ENCODE measurements at regions not wholly inside any gene's neighbourhood (a gene's known extent, or its start where the extent isn't known, plus 50 kb on each side); places are given as distances from the start of the nearest gene placed in this dataset.

DNA sequence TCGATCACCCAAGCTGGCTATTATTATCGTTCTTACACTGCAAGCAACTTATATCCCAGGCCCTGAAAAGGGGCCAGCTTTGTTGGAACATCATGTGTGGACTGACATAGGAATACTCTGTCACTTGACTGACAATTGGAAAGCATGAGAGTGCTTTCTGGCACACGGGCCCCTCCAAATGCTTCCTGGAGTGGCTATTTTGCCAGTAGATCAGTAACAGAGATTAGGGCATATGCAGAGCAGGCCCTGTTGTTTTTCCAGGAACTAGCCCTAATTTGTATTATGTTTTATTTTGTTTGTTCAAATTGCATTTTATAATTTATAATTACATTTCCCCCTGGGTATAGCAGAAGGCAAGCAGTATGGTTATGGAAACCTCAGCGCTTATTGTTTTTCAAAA is 170.1 kb upstream of the FRMD6 start:
- DNase-seq, result no peak

DNA sequence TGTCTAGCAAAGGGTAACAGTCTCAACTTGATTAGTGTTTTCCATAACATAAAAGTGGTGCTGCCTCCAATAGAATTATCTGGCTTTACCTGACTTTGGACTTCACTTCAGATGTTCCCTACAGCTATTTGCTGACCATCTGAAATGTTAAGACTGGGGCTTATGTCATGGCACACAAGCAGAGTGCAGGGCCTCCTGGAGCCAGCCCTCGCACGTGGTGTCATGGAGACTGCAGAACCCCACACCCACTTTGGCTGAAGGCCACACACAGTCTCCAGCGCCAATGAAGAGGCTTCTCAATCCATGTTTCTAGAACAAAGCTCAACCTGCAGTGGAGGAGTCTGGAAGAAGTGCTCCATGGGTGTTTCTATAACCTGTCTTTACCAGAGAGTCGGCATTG is 169.6 kb upstream of the FRMD6 start:
- DNase-seq, result no peak

DNA sequence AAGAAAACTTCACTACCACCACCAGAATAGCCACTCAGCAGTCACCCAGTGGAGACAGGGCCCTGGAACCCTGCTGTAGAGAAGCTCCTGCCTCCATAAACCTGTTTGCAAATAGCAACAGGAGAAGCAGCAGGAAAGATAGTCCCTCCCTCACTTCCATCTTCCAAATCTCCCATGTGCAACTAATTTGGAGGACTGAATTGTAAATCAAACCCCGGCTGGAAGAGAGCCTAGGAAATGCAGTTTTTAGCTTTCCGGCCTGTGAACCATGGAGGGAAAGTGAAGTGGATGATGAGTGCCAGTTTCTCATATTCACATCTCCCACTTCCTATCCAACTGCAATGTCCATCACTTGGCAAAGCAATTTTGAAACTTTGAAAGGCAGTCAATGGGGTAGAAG is 167.2 kb upstream of the FRMD6 start:
- DNase-seq, result no peak

DNA sequence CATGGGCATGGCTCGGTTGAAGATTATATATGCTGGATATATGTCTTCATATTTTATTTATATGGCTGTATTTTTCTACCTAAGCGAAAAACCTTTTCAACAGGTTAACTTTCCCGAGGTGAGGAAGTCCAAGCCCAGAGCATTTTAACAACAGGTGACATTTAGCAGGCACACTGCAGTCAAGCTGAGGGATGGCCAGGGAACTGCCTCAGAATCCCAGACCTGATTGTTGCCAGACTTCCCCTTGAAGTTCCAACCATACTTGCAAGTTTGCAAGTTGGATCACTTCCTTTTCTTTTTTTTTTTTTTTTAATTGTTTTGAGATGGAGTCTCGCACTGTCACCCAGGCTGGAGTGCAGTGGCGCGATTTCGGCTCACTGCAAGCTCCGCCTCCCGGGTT is 166.0 kb upstream of the FRMD6 start:
- DNase-seq, result no peak

DNA sequence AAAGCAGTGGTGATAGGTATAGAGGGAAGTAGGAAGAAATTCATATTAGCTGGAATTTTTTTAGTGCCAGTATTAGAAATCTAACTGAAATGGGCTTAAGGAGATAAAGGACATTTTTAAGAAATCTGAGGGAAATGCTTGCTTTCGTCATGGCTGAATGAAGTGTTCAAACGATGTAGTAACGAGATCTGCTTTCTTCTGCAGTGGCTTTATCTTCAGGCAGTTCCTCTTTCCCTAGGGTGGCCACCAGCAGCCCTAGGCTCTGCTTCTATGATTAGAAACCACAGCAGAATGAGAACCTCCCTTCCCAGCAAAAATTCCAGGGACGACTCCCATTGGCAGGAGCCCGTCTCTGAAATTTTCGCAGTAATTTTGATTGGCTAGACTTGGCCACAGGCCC is 163.9 kb upstream of the FRMD6 start:
- no peak for DNase-seq

DNA sequence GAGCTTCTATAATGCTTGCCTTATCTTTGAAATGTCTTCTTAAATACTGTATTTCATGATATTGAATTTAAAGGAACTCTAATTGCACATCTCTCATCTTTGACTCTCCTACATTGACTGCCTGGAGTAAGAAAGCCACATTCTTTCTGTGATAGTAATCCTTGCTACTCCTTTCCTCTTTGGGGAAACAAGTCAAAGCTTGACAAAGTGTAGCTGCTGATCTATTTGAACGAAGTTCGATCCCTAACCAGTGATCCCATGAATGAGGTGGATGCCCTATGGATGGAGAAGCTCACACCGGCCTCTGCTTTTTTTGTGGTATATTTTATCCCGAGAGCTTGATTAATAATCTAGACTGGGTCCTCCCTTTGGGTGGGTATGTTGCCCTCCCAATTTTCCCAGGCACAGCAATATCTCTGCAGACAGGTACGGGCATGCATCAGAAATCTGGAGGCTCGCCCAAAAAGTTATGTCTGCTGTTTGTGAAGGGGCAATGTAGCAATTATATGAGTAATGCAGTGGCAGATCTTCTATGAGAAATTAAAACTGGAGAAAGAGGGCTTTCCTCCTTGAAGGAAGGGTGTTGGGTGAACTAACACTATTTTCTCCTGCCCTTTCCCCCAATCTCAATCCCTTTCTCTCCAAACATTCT is 163.0 kb upstream of the FRMD6 start:
- no peak for DNase-seq

DNA sequence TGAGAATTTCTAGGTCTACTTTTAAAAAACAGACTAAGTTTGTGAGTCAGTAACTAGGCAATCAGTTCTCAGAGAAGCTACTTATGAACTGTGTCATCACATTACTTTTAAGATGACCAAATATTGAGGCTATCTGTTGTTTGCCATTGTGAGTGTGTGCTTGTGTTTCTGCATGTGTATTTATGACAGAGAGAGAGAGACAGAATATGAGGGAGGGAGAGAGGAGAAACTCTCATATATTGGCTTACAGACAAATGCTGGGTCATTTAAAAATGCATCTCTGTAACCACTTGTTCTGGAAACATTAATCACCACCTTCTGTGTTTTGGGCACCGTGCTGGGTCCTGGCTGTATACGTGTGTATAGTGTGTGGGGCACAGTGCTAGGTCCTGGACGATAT is 161.5 kb upstream of the FRMD6 start:
- no peak for DNase-seq

DNA sequence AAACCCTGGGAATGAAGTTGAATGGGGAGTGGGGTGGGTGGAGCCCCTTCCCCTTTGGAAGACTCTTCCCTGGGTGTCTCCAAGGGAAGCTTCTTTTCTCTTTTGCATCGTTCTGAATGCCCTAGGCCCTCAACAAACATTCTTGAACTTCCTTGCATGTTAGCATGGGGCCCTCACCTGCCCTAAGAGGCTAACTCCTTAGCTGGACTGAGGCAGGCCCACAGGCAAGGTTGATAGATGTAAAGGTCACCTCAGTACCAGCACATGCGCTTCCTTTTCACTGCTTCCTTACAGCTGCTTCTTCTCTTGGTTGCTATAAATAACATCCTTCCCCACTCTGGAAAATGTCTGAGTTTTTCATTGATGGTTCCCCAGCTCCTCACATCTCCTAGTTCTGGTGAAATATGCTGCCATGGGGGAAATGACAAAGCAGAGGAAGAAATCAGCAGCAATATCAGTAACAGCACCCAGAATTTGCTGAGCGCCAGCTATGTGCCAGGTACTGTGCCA is 160.6 kb upstream of the FRMD6 start:
- no peak for DNase-seq

DNA sequence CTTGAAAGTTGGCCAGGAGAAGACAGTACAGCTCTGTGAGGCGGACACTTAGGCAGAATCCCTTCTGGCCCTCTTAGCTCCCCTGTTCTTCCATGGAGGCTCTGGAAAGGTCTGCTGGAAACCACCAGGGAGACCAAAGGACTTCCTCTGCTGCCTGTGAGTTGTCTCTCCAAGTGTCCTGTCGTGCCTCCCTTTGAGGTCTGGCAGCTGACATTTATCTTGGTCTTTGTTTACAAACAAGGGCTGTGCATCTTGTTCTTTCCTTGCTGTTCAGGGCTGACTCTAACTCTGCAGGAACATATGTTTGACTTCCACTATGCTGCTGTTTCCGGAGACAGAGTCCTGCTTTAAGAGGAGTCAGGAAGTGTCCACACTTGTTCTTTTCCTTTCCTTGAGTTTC is 159.9 kb upstream of the FRMD6 start:
- no peak for DNase-seq

DNA sequence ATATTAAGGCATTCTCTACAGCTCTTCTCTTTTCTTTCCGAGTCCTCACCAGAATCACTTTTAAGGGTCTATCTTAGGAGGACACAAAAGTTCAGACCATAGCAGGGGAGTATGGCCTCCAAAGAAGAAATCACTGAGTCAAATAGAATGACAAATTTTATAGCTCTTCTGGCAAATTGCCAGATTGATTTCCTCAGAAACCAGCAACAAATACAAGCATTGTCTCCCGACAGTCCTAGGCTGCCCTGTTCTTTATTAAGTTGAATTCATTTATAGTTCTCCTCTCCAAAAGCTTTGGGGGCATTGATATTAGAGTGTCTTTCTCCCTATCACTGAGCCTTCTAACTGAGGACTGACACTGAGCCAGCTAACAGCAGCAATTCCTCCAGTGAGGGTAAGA is 156.4 kb upstream of the FRMD6 start:
- no peak for DNase-seq

DNA sequence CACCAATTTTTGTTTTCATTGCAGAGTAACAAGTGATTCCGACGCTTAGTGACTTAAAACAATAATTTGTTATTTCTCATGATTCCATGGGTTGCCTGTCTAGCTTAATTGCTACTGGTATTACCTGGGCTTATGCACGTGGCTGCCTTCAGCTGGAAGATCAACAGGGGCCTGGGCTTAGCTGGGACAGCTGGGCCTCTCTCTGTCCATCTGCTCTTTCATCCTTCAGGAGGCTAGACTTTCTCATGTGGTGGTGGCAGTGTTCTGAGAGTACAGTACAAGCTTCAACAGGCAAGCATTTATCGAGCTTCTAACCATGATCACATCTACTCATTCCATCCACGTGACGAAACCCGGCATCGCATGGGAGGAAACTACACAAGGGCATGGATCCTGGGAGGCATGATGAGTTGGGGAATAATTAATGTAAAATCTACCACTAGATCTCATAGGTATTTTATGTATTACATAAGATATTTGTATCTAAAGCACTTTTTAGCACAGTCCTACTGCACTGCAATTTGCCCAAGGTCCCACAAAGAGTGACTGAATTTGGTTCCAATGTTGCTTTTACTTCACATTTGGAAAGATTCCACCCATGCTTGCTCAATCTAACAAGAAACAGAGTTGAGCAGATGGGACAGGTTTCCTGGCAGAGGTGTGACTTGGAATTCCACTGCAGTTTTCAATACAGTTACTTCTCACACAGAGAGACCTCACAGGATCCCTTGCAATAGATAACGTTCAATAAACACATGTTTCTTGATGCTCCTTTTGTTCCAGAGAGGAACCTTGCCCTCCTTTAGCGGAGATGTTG is 153.1 kb upstream of the FRMD6 start:
- no peak for DNase-seq

DNA sequence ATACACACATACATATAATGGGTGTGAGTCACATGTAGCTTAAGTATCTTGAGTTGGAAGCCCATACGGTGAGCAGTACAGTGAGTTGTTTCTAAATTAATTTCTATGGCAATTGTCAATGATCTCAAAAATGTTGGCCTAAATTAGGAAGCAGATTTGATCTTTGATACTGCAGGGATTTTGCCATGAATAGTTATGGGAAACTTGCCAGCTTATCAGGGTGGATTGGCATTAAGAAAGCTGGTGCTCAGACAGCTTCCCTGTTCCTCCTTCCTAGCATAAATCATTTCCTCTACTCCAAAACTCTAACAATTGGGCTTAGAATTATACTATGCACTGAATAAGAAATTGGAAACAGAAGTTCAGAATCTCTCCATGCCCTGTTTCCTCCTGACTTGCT is 150.9 kb upstream of the FRMD6 start:
- DNase-seq, result no peak

DNA sequence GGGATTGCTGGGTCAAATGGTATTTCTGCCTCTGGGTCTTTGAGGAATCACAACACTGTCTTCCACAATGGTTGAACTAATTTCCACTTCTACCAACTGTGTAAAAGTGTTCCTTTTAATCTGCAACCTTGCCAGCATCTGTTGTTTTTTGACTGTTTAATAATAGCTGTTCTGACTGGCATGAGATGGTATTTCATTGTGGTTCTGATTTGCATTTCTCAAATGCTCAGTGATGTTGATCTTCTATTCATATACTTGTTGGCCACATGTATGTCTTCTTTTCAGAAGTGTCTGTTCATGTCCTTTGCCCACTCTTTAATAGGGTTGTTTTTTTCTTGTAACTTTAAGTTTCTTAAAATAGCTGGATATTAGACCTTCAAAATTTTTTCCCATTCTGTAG is 150.0 kb upstream of the FRMD6 start:
- DNase-seq, result no peak

DNA sequence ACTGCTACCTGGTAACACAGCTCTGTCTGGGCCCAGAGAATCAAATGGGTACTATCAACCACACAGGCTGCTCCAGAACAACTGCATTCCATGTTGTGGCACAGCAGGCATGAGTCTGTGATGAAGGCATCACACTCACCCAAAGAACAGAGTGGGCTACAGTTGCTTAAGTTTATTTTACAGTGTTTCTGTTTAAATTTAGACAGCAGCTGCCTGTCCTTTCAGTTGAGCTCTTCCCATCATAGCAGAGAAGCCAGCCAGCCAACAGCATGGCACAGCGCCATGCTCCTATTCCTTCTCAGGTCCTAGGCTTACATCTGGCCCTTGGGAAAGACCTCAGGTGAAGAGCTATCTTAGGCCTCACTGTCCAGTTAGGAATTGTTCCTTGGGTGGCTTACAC is 147.0 kb upstream of the FRMD6 start:
- DNase-seq, result no peak

DNA sequence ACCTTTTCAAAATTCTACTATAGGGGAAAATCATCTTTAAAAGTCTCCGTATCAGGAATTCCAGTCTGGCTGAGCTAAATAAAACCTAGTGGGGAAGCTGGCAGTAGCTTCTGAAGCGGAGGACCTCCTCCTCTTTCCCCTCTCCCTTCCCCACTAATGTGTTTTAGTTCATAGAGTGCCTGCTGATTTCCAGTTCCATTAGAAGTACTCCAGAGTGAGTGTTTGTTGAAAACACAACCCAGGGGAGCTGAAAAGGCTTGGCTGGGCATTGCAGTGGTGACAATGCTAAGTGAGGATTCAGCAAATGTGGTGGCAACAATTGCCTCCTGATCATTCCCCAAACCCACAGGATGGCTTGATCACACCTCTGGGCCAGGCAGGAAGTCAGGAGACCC is 144.2 kb upstream of the FRMD6 start:
- no peak for DNase-seq

DNA sequence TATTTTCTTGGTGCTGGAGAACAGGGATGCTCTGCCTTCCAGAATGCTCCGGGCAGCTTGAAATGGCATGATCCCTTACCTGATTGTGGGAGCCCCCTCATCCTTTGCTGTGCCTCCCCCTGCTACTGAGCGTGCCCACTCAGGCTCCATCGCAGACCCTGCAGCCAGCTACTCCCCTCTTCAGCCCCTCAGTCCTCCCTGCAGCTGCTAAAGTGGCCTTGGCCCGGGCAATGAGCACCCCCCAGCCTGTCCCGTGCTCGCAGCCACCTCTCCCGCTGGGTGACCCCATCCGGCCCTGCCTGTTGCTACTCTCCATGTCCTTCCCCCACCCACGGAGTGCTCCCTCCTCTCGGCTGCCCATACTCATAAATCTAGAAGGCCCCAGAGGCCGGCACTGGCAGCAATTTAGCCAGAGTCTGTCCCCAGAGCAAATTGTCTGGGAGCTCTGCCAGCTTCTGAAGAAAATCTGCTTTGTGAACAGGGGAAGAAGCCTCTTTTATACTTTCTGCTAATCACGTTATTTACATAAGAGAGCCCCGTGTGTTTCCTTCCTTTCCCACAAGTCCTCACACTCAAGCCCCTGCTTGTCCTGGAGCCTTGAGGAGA is 143.7 kb upstream of the FRMD6 start:
- DNase-seq, result no peak

DNA sequence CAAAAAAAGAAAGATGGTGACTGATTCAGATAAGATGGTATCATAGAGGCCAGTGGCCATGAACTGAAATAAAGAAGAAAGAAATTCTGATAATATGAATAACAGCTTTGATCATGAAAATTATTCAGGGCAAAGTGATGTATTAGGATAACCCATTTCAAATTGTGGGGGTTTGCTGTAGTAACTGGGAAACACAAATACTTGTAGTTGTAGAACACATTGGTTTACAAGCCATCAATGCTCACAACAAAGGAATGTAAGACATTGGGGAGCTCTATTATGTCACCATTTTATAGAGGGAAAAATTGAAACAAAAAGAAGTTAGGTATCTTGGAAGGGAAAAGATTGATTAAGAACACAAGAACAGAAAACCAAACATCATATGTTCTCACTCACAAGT is 140.4 kb upstream of the FRMD6 start:
- DNase-seq, result no peak

DNA sequence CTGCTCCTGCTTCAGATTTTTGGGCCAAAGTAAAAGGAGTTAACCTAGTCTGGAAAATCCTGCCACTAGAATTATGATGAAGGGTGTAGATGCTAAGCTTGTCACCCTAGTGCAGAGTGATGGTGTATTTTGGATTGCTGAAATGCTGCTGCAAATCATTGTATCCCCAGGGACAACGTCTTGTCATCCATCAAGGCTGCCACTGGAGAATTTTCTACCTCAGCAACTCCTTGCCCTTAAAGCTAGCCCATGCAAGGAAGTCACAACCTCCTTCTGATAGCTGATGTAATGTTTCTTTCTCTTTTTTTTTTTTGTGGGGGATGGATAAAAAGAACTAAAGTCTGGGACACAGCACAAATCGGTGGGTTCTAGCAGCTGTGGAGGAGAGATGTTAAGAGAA is 139.4 kb upstream of the FRMD6 start:
- DNase-seq, result no peak

DNA sequence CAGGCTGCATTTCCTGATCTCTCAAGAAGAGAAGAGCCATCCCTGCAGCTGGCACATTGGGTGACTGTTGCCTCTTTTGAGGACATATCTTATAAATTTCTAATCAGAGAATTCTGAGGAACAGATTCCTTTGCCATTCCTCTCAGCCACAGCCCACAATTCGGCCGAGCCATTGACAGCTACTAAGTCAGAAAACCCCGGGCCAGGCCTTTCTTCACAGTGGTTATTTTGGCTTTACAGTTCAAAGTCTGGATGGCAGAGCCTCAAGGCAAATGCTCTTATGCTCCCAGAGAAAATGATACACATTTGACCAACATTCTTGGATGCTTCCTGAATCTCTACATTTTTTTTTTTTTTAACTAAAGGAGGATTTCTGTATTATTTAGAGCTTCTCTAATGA is 138.4 kb upstream of the FRMD6 start:
- DNase-seq, result no peak

DNA sequence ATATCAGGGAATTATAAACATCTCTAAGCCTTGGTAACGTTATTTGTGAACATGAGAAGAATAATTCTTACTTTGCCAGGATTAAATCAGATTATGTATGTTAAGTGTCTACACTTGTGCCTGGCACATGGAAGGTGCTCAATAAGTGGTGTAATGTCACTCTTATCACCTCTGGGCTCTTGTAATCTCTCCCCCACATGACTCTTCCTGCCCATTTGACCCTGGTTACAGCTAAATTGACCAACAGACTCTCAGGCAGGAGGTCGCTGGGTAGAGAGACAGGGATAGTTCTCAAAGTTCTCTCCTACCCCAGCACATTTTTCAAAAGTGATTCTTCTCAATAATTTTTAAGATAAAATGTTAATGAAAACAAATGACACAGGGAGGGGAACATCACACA is 137.8 kb upstream of the FRMD6 start:
- no peak for DNase-seq

DNA sequence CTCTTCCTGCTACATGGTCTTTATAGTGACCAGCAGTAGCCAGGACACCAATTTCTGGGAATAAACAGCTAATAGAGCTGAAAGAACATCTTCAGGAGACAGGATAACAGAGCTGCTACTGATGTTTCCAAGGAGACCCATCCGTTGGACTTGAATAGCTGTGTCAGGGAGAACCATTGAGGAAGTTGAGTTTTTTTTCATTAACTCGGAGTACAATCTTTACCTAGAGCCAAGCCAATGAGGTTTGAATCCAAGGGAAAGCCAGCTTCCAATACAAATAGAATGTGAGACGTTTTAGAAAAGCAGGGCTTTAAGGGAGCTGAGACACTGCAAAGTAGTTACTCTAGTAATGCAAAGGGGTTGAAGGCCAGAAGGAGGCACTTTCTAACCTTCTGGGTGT is 136.1 kb upstream of the FRMD6 start:
- no peak for DNase-seq

DNA sequence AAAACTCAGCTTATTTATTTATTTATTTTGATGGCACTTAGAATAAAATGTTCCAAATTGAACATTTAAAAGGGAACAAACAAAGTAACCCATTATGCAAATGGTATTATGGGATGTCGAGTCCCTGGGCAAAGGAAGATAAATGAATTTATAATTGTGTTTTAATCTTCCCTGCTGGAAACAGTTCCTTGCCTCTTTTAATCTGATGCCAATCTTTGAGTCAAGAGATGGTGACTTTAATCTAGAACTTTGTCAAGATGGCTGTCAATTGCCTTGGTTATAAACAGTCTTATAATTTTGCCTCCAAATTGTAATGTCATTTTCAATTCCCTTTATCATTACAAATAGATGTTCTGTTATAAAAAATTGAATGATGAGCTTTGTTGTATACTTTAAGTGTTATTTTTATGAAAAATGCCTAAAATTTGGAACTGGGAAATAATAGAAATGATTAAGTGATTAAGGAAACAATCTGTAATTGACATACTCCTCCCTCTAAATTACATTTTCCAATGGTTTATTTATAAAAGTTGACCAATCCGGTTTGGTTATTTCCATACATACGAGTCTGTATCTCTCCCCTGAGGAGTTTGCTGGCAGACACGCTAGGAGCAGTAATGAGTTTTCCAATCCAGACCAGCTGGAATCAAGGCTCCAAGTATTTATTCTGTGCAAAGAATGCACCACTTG is 134.9 kb upstream of the FRMD6 start:
- DNase-seq, result no peak

DNA sequence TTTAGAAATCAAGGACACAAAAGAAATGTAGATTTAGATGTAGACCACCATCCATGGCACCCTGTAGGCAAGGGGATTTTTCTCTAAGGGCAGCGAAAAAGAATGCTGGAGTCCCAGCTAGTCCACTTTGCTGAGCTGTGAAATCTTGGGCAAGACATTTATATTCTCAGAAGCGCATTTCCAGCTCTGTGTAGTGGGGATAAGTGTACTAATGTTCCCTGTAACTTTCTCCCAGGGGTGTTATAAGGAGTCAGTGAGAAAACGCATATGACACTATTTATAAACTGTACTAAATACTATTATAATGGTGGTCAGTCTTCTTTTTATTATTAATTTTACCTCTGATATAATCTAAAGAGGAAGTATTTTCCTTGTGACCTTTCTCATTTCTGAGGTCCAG is 133.4 kb upstream of the FRMD6 start:
- DNase-seq, result no peak

DNA sequence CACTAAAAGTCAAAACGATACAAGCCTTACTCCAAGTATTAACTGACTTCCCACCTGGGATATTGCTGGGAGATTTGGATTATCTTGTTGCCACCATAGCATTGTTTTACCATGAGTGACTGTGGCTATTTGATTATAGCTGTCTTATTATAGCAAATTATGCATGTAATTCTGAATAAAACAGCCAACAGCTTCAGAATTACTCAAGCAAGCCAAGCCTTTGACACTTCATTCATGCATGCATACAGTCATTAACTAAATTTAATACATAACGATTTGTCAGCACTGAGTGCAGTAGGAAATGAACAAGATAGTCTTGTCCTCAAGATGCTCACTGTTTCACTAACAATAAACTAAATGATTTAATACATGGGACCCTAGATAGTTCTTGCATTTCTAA is 133.0 kb upstream of the FRMD6 start:
- no peak for DNase-seq

Measured in effector CD8-positive, alpha-beta T cell (primary cell).